ENCODE measurements at regions not wholly inside any gene's neighbourhood (a gene's known extent, or its start where the extent isn't known, plus 50 kb on each side); places are given as distances from the start of the nearest gene placed in this dataset.

GRCh38 chr10:128981881-128982615 is 485.0 kb upstream of the MGMT start:
- POLR2A ChIA-PET, result interaction anchor here (0.6 kb wide), 1 partner anchor 580 kb away, joined by 3 read pairs; no protein-coding TSS in a partner anchor
- Mint-ChIP-seq H3K36me3 (no peaks in the 10 kb centered on the region), H3K4me1 (no peaks in the 10 kb centered on the region), H3K27me3 (peaks cover 0 to 6% (median 3%) of the 10 kb centered on the region in 5 donors), H3K9me3 (no peaks in the 10 kb centered on the region), H3K4me3 (no peak overlapping the region), H3K27ac (no peak overlapping the region)
- no peak for ATAC-seq
- DNase-seq, result no peak

- Mint-ChIP-seq H3K4me1 (no peaks in the 10 kb centered on the region), H3K27me3 (peaks cover 0 to 11% (median 3%) of the 10 kb centered on the region in 5 donors), H3K36me3 (no peaks in the 10 kb centered on the region), H3K27ac (no peak overlapping the region), H3K4me3 (no peak overlapping the region), H3K9me3 (no peaks in the 10 kb centered on the region)
- POLR2A ChIA-PET, result no interaction called here
- ATAC-seq (no peak), DNase-seq (no peak)
Measured at GRCh38 chr10:128982616-128982915, 484.5 kb upstream of the MGMT start.

GRCh38 chr10:128985036-128985435 is 482.0 kb upstream of the MGMT start:
- H3K9me3 Mint-ChIP-seq, result no peaks in the 10 kb centered on the region
- no peak overlapping the region for H3K4me3 Mint-ChIP-seq
- POLR2A ChIA-PET, result no interaction called here
- no peak for ATAC-seq
- no peaks in the 10 kb centered on the region for H3K4me1 Mint-ChIP-seq
- peaks cover 0 to 18% (median 6%) of the 10 kb centered on the region in 5 donors for H3K27me3 Mint-ChIP-seq
- no peak for DNase-seq
- H3K27ac Mint-ChIP-seq, result no peak overlapping the region
- H3K36me3 Mint-ChIP-seq, result no peaks in the 10 kb centered on the region

- Mint-ChIP-seq H3K4me1 (peaks cover 0 to 4% (median 0%) of the 10 kb centered on the region in 4 donors), H3K4me3 (no peak overlapping the region), H3K27ac (no peak overlapping the region), H3K27me3 (peaks cover 0 to 21% (median 3%) of the 10 kb centered on the region in 5 donors), H3K9me3 (no peaks in the 10 kb centered on the region), H3K36me3 (no peaks in the 10 kb centered on the region)
- no peak for ATAC-seq
- POLR2A ChIA-PET, result no interaction called here
- DNase-seq, result no peak
Measured at GRCh38 chr10:128990986-128991385, 476.1 kb upstream of the MGMT start.

GRCh38 chr10:128992770-128993169 is 474.3 kb upstream of the MGMT start:
- no peaks in the 10 kb centered on the region for H3K9me3 Mint-ChIP-seq
- ATAC-seq, result no peak
- POLR2A ChIA-PET, result no interaction called here

DNA sequence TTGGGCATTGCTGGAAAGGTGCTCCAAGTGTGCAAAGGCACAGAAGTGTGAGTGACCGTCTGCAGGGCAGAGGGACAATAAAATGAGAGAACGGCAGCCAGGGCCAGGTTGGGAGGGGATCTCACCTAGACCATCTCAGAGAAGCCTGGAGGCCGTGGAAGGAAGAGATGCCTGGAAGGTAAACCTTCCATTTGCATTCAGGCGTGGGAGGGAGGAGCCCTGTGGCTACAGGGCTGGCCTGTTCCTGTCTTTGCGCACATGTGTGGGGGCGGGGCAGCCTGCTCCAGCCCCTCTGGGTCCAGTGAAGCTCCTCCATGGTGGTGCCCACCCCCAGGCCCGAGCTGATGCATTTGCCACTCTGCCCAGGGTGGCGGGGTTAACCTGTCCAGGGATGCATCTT is 473.6 kb upstream of the MGMT start:
- Mint-ChIP-seq H3K27me3 (peaks cover 0 to 11% (median 3%) of the 10 kb centered on the region in 5 donors), H3K27ac (no peak overlapping the region), H3K4me1 (peaks cover 0 to 4% (median 0%) of the 10 kb centered on the region in 4 donors), H3K36me3 (no peaks in the 10 kb centered on the region), H3K4me3 (no peak overlapping the region), H3K9me3 (no peaks in the 10 kb centered on the region)
- ATAC-seq (no peak), DNase-seq (no peak)
- POLR2A ChIA-PET, result no interaction called here

More at GRCh38 chr10:128992770-128993169, 474.3 kb upstream of the MGMT start:
- H3K4me1 Mint-ChIP-seq, result peaks cover 0 to 4% (median 0%) of the 10 kb centered on the region in 4 donors
- H3K4me3 Mint-ChIP-seq, result no peak overlapping the region
- no peaks in the 10 kb centered on the region for H3K36me3 Mint-ChIP-seq
- DNase-seq, result no peak
- H3K27me3 Mint-ChIP-seq, result peaks cover 0 to 14% (median 3%) of the 10 kb centered on the region in 5 donors
- no peak overlapping the region for H3K27ac Mint-ChIP-seq

DNA sequence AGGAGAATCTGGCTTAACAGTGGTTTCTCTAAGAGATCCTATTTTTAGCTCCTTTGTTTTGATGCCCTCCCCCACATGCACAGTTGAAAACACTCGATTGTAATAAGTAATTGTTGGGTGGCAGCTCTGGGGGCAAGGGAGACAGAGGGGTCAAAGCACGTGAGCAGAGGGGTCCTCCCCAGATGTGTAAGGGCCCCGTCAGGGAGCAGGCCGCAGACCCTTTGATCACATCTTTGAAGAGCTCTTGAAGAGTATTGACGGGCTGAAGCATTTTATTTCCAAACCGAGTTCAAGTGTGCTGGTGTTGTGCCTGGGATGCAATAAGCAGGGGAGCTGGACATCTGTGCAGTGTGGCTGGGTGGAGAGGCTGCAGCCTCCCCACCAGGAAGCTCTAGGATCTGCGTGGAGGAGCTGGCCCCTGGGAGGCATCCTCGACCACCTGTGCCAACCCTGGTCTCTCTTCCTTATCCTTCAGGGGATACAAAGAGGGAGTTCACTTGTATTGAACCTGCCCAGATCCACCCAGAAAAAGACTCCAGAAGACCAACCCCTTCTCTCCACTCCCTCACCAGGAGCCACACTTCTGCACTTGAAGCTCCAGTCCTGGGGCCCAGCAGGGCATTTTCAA is 473.0 kb upstream of the MGMT start:
- POLR2A ChIA-PET, result no interaction called here
- no peak overlapping the region for H3K4me3 Mint-ChIP-seq
- no peaks in the 10 kb centered on the region for H3K36me3 Mint-ChIP-seq
- DNase-seq (no peak), ATAC-seq (no peak)
- H3K27me3 Mint-ChIP-seq, result peaks cover 0 to 12% (median 3%) of the 10 kb centered on the region in 5 donors
- H3K9me3 Mint-ChIP-seq, result no peaks in the 10 kb centered on the region
- no peak overlapping the region for H3K27ac Mint-ChIP-seq
- H3K4me1 Mint-ChIP-seq, result peaks cover 0 to 4% (median 0%) of the 10 kb centered on the region in 4 donors

DNA sequence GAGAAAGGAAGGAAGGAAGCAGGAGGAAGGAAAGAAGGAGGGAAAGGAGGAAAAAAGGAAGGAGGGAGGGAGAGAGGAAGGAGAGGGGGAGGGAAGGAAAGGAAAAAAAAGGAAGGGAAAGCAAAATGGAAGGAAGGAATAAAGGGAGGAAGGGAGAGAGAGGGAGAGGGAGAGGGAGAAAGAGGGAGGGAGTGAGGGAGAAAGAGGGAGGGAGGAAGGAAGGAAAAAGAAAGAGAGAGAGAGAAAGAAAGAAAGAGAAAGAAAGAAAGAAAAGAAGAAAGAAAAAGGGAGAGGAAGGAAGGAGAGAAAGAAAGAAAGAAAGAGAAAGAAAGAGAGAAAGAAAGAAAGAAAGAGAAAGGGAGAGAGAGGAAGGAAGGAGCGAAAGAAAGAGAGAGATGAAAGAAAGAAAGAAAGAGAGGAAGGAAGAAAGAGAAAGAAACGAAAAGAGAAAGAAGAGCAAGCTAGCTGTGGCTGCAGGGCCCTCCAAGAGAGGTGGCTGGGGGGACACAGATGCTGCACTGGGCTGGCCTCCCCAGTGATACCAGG is 472.4 kb upstream of the MGMT start:
- POLR2A ChIA-PET, result no interaction called here
- H3K27ac Mint-ChIP-seq, result no peak overlapping the region

GRCh38 chr10:128995676-128996075 is 471.4 kb upstream of the MGMT start:
- POLR2A ChIA-PET, result no interaction called here
- Mint-ChIP-seq H3K27me3 (peaks cover 0 to 16% (median 2%) of the 10 kb centered on the region in 5 donors), H3K4me3 (no peak overlapping the region), H3K4me1 (peaks cover 0 to 4% (median 0%) of the 10 kb centered on the region in 4 donors), H3K36me3 (no peaks in the 10 kb centered on the region), H3K27ac (no peak overlapping the region), H3K9me3 (no peaks in the 10 kb centered on the region)
- no peak for ATAC-seq
- DNase-seq, result no peak

More for the DNA sequence above, 472.4 kb upstream of the MGMT start:
- peaks cover 0 to 4% (median 0%) of the 10 kb centered on the region in 4 donors for H3K4me1 Mint-ChIP-seq
- no peak overlapping the region for H3K4me3 Mint-ChIP-seq
- DNase-seq (no peak), ATAC-seq (no peak)
- H3K9me3 Mint-ChIP-seq, result no peaks in the 10 kb centered on the region
- H3K27me3 Mint-ChIP-seq, result peaks cover 0 to 16% (median 3%) of the 10 kb centered on the region in 5 donors
- no peaks in the 10 kb centered on the region for H3K36me3 Mint-ChIP-seq

- ATAC-seq (no peak), DNase-seq (no peak)
- H3K4me3 Mint-ChIP-seq, result no peak overlapping the region
- no peaks in the 10 kb centered on the region for H3K9me3 Mint-ChIP-seq
- POLR2A ChIA-PET, result no interaction called here
- no peaks in the 10 kb centered on the region for H3K36me3 Mint-ChIP-seq
- H3K27me3 Mint-ChIP-seq, result peaks cover 0 to 14% (median 2%) of the 10 kb centered on the region in 5 donors
- H3K27ac Mint-ChIP-seq, result peak overlapping the region in 1 of 10 donors; percentile 78
- H3K4me1 Mint-ChIP-seq, result peaks cover 0 to 4% (median 0%) of the 10 kb centered on the region in 4 donors
Measured at GRCh38 chr10:128996092-128996491, 470.9 kb upstream of the MGMT start.

GRCh38 chr10:128998101-128998805 is 468.8 kb upstream of the MGMT start:
- ATAC-seq (no peak), DNase-seq (no peak)
- Mint-ChIP-seq H3K36me3 (no peaks in the 10 kb centered on the region), H3K9me3 (no peaks in the 10 kb centered on the region), H3K4me1 (peaks cover 0 to 3% (median 0%) of the 10 kb centered on the region in 4 donors), H3K27me3 (peaks cover 0 to 10% (median 0%) of the 10 kb centered on the region in 5 donors), H3K27ac (no peak overlapping the region), H3K4me3 (no peak overlapping the region)
- POLR2A ChIA-PET, result no interaction called here

- ATAC-seq, result no peak
- peaks cover 0 to 6% (median 0%) of the 10 kb centered on the region in 3 donors for H3K36me3 Mint-ChIP-seq
- no peak overlapping the region for H3K4me3 Mint-ChIP-seq
- no peaks in the 10 kb centered on the region for H3K4me1 Mint-ChIP-seq
- POLR2A ChIA-PET, result no interaction called here
- H3K27ac Mint-ChIP-seq, result no peak overlapping the region
- H3K9me3 Mint-ChIP-seq, result peaks cover 0 to 16% (median 8%) of the 10 kb centered on the region in 9 donors
- H3K27me3 Mint-ChIP-seq, result peaks cover 0 to 22% (median 14%) of the 10 kb centered on the region in 5 donors
- no peak for DNase-seq
Measured at GRCh38 chr10:129004398-129004797, 462.6 kb upstream of the MGMT start.

DNA sequence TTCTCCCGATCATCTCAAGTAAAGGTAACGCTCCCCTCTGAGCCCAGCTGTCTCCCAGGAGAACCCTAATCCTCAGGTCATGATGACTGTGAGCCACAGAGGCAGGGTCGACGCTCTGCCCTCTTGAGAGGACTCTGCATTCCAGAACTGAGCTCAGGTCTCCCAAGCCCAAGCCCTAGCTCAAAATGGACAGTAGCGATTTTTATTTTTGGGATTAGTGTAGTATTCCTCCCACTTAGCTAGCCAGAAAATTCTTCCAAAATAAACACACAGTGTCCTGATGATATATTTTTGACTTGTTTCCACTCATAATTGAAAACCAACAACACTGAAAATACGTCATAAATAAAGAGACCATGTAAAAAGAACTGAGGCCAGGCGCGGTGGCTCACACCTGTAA is 462.0 kb upstream of the MGMT start:
- Mint-ChIP-seq H3K4me3 (no peak overlapping the region), H3K4me1 (no peaks in the 10 kb centered on the region), H3K27ac (no peak overlapping the region), H3K36me3 (peaks cover 0 to 8% (median 0%) of the 10 kb centered on the region in 3 donors), H3K9me3 (peaks cover 0 to 17% (median 9%) of the 10 kb centered on the region in 9 donors), H3K27me3 (peaks cover 0 to 22% (median 15%) of the 10 kb centered on the region in 5 donors)
- DNase-seq, result no peak
- POLR2A ChIA-PET, result no interaction called here
- ATAC-seq, result no peak
